ENCODE measurements at regions not wholly inside any gene's neighbourhood (a gene's known extent, or its start where the extent isn't known, plus 50 kb on each side); places are given as distances from the start of the nearest gene placed in this dataset.

GRCh38 chr2:163155279-163155883, 316.8 kb upstream of the KCNH7 start:
- TF ChIP-seq EZH2 (IDR thresholded peaks at IDR 0.05; ENCODE audit: borderline replicate concordance, insufficient read depth, low read depth, low read length, poor library complexity, severe bottlenecking) = no peak
- peak; percentile 64 for TF ChIP-seq CTCF (IDR thresholded peaks at IDR 0.05)
